Renal cortex interstitium (tissue), 11 donors: ENCODE measurements at regions not wholly inside any gene's neighbourhood (a gene's known extent, or its start where the extent isn't known, plus 50 kb on each side); places are given as distances from the start of the nearest gene placed in this dataset.
A peak's percentile ranks its signal among the peaks of the same experiment; 100 is the strongest.
"Not testable (repeated sequence)": the region's sequence is repeated elsewhere in the genome, so short reads cannot be mapped to it uniquely, and the experiment has no call there.

Experiments
- DNase-seq, 11 donors: peaks; one replicate each; pipeline ENCODE4 v3.0.0-alpha.2; 2013; ENCODE audit warnings: low read depth in 9 of 11, low spot score in 4 of 11; ENCODE audit errors: extremely low read depth in 1 of 11

GRCh38 chr14:82667501-82667900, 1133.8 kb upstream of the SEL1L start:
- no peak for DNase-seq

- no peak for DNase-seq
Measured at GRCh38 chr14:82676403-82676802, 1142.8 kb upstream of the SEL1L start.

GRCh38 chr14:82689948-82690347, 1156.3 kb upstream of the SEL1L start:
- DNase-seq, result no peak

- not testable (repeated sequence) for DNase-seq
Measured at GRCh38 chr14:82691191-82691590, 1157.5 kb upstream of the SEL1L start.

- no peak for DNase-seq
Measured at GRCh38 chr14:82694820-82695219, 1161.2 kb upstream of the SEL1L start.

GRCh38 chr14:82704218-82704617, 1170.6 kb upstream of the SEL1L start:
- DNase-seq, result no peak

GRCh38 chr14:82710267-82710841, 1176.7 kb upstream of the SEL1L start:
- peak; percentile 44 to 70 (median 64) for DNase-seq

GRCh38 chr14:82719617-82720016, 1186.0 kb upstream of the SEL1L start:
- DNase-seq, result no peak

GRCh38 chr14:82720431-82720830, 1186.8 kb upstream of the SEL1L start:
- DNase-seq, result no peak

- DNase-seq, result no peak
Measured at GRCh38 chr14:82720946-82721345, 1187.3 kb upstream of the SEL1L start.

GRCh38 chr14:82724316-82724715, 1190.7 kb upstream of the SEL1L start:
- no peak for DNase-seq

- DNase-seq, result no peak
Measured at GRCh38 chr14:82725213-82725612, 1191.6 kb upstream of the SEL1L start.

GRCh38 chr14:82731526-82731925, 1197.9 kb upstream of the SEL1L start:
- DNase-seq, result no peak

GRCh38 chr14:82740547-82740946, 1206.9 kb upstream of the SEL1L start:
- no peak for DNase-seq

- DNase-seq, result no peak
Measured at GRCh38 chr14:82755476-82755875, 1221.8 kb upstream of the SEL1L start.

- DNase-seq, result no peak
Measured at GRCh38 chr14:82755923-82756322, 1222.3 kb upstream of the SEL1L start.

GRCh38 chr14:82757776-82758175, 1224.1 kb upstream of the SEL1L start:
- no peak for DNase-seq

- DNase-seq, result peak; percentile 19 to 72 (median 41)
Measured at GRCh38 chr14:82759656-82760055, 1226.0 kb upstream of the SEL1L start.

GRCh38 chr14:82766123-82766522, 1232.5 kb upstream of the SEL1L start:
- DNase-seq, result no peak

GRCh38 chr14:82766996-82767395, 1233.3 kb upstream of the SEL1L start:
- DNase-seq, result no peak

GRCh38 chr14:82776958-82777357, 1243.3 kb upstream of the SEL1L start:
- no peak for DNase-seq
